ENCODE measurements at regions not wholly inside any gene's neighbourhood (a gene's known extent, or its start where the extent isn't known, plus 50 kb on each side); places are given as distances from the start of the nearest gene placed in this dataset.
A peak's percentile ranks its signal among the peaks of the same experiment; 100 is the strongest.

DNA sequence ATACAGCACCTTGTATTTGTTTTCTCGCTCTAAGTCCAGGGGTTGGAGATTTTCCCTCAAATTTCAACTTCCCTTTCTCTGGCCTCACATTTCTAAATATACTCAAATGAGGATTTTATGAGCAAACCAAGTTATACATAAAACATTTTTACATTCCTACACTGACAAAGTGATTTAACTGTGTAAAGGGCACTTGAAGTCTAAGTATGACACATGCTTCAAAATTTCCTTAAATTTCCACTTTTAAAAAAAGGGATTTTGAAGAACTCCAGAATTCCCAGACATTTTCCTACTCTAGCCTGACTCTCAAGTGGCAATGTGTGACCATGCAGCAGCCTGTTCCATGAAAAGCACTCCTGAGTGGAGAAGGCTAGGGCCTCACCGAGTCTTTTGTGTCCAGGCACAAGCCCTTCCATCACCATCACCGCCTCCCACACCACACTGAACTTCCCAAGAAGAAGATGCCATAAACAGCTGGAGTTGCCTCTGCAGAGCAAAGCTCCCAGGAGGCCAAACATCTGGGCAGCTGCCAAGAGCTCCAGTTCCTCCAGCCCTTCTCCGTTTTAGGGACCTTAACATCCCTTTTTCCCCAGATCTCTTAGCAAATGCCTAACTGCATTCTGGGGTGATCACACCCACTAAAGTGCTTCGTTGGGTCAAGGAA lies 68.9 kb downstream of the NCR2 start:
- no peak for DNase-seq (ENCODE audit: low spot score)
- intact Hi-C loops (cut with DNase I), result no loop called here

DNA sequence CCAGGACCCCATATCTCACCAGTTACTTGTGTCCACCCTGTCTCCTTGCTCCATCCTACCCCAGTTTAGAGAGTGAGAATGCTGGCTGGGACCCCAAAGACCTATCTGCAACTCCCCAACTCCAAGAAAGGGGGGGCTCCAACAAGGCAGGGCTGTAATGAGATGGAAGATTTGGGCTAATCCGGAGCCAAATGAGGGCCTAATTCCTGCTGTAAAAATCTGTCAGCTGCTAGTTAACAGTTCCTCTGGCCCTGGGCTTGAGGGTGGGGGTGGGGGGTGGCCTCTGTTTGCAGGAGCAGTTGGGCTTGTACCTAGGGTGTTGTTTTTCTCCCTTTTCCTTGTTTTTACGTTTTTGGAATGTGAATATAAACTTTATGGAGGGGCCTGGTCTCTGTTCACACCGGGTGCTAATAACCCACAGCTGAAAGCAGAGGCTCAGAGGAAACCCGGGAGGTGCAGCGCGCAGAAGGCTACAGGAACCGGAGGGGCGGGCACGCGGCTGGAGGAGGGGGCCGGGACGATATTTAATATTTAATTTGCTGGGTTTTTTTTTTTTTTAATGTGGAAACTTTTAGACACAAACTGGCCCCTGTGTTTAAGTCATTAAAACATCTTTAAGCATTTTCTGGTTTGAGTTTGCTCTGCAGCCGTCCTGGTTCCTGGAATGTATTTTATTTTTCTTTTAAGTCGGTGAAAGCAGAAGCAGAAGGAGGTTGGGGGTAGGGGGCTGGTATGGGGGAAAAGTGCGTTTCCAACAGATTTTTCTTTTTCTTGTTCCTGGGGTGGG lies 70.7 kb downstream of the NCR2 start:
- intact Hi-C loops (cut with DNase I), result no loop called here
- no peak for DNase-seq (ENCODE audit: low spot score)

DNA sequence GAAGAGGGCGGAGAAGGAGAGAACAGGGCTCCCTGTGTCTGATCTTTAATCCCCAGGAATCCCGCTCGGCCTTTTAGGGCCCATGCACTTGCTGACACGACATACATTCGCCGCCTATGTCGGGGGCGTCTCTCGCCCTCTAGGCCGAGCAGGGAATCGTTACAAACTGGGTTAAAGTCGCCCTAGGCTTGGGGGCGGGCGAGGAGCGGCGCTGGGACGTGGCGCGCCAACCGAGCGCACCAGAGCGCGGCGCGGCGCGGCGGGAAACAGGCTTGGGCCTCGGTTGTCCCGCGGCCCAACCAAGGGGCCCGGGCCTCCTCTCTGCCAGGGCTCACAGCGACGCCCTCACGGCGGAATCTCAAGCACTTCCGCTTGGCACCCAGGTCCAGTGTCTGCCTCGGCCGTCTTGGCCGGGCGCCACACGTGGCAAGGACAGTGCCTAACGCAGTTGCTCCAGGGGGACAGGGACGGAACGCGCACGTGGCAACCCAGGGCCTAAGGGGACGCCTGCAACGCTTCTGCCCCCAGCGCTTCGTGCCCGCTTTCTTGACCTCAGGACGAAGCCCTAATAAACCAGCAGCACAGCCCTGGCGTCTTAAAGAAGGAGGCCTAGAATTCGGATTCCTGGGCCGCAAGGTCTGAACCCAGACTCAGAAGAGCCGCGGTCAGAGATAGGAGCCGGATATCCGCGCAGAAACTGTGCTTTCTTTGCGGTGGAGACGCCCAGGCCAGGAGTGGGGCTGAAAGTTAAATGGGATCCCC lies 71.5 kb downstream of the NCR2 start:
- intact Hi-C loops (cut with DNase I), result no loop called here
- DNase-seq (ENCODE audit: low spot score), result no peak

DNA sequence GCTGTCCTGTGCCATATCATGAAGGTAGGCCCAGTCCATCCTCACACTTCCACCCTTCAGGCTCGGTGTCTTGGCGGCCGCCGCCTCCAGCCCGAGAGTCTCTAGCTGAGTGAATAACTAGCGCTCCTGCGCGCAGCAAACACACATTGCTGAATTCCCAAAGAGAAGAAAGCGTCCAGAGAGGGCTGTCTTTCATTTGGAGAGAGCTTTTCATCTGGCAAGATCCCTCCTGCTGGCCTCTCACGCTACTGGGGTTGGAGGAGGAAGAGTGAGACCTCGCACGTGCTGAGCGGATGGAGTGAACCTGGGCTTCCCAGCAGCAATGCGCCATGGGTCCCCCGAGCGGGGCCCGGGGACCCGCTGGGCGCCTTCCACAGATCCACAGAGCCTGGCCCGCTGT lies 73.2 kb downstream of the NCR2 start:
- intact Hi-C loops (cut with DNase I), result no loop called here
- peak; percentile 22 for DNase-seq (ENCODE audit: low spot score)

DNA sequence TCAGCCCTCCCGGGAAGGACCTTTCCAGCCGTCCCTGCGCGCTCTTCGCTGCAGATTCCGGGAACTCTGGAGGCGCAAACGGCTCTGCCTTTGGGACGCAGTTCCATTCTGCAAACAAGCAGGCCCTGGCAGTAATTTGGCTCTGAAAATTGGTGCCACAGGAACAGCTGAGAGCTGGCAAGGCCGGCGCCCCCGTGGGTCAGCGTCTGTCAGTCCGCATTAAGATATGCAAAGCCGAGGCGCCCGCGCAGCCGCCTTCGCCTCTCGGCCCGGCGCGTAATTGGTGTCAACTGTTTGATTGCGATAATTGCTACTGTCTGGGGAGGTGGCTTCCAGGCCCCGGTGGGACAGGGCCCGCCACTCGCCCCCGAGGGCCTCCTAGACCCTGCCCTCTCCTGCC lies 73.6 kb downstream of the NCR2 start:
- intact Hi-C loops (cut with DNase I), result no loop called here
- no peak for DNase-seq (ENCODE audit: low spot score)

DNA sequence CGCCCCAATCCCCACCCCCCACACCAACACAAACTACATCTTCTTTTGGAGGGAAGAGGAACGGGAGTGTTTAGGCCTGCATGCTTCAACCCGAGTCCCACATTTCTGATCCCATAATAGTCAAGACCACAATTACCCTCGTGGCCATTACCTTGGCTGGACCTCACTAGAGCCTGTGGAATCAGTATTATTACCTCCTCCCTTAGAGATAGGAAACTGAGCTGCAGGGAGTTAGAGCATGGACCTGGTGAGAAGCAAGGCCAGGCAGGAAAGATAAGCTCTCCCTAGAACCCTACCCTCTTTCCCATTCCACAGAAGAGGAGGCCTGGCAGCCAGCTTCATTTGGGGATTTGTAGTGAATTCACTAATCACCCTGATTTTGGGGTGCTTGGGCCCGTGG lies 74.1 kb downstream of the NCR2 start:
- intact Hi-C loops (cut with DNase I), result no loop called here
- DNase-seq (ENCODE audit: low spot score), result no peak

DNA sequence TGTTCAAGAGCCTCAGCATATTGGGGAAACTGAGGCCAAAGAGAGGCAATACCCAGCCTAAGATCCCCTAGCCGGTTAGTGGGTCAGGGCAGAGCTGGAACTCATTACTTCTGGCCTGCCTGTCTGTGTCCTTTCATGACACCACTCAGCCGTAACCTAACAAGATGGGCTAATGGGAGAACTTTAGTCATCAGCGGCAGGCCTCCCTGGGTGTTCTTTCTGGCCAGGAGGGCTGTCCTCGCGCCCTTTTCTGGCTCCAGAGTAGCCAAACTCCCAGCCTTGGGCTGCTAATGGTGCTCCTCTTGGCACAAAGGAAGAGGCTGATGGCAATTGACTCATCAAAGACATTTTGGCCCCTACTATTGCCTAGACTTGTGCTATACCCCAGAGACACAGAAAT lies 76.6 kb downstream of the NCR2 start:
- intact Hi-C loops (cut with DNase I), result no loop called here
- no peak for DNase-seq (ENCODE audit: low spot score)

DNA sequence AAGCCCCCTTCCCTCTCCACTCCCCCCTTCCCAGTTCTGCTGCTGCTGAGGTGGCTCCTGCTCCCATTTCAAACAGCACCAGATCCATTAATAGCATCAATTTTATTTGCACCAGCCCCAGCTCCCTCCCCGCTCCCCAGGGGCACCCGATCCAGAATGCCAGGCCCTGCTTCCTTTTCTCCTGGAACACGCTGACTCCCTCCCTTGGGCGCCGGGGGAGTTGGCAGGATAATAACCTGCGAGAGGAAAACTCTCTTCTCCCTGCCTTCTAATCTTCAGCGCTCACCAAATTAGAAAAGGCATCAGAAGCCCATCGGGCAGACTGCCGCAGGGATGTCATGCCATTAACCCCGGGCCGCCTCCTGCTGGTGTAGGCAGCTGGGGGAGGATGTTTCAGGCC lies 77.8 kb downstream of the NCR2 start:
- intact Hi-C loops (cut with DNase I), result no loop called here
- DNase-seq (ENCODE audit: low spot score), result peak; percentile 75

DNA sequence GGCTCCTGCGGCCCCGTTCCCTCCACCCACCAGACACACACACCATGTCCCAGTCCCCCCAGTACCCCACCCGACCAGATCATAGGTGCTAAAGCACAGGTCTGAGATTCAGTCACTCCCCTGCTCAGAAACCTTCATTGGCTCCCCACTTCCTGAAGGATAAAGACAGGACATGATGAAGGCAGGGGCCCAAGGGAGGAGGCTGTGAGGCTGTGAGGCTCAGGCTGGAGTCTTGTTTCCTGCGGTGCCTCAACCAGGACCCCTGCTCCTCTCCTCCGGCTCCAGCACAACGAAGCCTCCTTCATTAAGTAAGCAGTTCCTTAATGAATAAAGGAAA lies 81.1 kb downstream of the NCR2 start:
- intact Hi-C loops (cut with DNase I), result loop anchor here (5.0 kb wide), 1 partner anchor 44 kb away; no protein-coding TSS in a partner anchor

DNA sequence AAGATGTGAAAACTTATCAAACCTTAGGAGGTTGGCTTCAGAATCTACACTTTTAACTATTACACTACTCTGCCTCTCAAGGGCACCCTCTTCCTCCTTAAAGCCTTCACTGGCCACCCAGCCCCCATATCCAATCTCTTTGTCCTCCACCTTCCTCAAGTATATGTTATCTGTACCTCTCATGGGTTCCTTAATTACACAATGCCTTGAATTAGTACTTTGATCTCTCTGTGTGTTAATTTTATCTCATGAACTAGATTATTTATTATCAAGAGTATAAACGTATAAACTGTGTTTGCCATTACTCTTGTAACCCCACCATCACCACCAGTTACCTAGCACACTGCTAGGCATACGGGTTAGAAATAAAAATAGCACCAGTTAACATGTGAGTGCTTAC lies 83.3 kb downstream of the NCR2 start:
- intact Hi-C loops (cut with DNase I), result loop anchor here (5.0 kb wide), 1 partner anchor 46 kb away; no protein-coding TSS in a partner anchor
- no peak for DNase-seq (ENCODE audit: low spot score)

More for the DNA sequence above, 81.1 kb downstream of the NCR2 start:
- no peak for DNase-seq (ENCODE audit: low spot score)

DNA sequence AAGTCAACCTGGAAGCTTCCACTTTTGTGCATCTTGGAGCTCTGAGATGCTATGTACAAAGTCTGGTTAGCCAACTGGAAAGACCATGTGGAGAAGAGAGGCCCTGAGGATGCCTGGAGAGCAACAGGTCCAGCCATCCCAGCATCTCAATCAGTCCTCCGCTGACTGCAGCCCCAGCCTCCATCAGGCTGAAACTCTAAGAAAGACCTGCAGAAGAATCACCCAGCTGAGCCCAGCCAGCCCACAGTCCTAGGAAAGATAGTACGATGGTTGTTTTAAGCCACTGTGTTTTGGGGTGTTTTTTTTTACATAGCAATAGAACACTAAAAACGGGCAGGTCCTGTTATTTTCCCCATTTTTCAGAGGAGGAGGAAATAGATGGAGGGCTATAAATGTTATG lies 84.0 kb downstream of the NCR2 start:
- intact Hi-C loops (cut with DNase I), result loop anchor here (5.0 kb wide), 1 partner anchor 47 kb away; no protein-coding TSS in a partner anchor
- DNase-seq (ENCODE audit: low spot score), result no peak

DNA sequence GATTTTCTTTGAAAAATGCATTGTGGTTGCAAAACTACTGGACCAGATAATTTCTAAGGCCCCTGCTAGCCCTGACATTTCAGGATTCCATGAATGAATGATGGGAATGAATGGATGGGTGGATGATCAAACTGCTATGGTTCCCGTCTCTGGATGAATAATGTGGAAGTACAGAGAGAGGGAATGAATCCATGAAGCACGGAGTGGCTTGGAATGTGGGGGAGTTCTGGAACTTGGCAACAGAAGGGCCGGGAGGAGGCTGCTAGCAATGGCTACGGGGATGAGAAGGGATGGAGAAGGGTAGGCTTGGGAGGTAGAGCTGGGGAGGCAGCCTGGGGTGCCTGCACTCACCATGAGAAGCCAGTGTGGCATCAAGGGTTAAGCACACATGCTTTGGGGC lies 84.8 kb downstream of the NCR2 start:
- DNase-seq (ENCODE audit: low spot score), result no peak
- intact Hi-C loops (cut with DNase I), result loop anchor here (10.0 kb wide), 1 partner anchor 85 kb away; no protein-coding TSS in a partner anchor

DNA sequence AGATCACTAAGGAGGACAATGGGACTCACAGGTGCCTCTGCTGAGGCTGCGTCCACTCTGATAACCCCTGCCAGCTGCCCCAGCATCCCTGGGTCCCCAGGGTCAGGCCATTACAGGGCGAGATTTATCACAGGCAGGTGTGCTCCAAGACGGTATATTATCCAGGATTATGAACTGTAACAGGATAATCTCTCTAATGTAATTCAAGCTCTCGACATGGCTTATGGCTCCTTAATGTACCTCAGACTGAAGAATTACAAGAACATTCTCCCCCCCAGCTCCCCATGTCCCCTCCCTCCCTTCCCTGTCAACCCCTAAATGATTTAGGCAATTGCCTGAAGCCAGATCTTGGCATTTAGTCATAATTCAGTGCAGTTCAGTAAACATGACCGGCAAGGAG lies 86.8 kb downstream of the NCR2 start:
- no peak for DNase-seq (ENCODE audit: low spot score)
- intact Hi-C loops (cut with DNase I), result loop anchor here (10.0 kb wide), 1 partner anchor 83 kb away; no protein-coding TSS in a partner anchor

DNA sequence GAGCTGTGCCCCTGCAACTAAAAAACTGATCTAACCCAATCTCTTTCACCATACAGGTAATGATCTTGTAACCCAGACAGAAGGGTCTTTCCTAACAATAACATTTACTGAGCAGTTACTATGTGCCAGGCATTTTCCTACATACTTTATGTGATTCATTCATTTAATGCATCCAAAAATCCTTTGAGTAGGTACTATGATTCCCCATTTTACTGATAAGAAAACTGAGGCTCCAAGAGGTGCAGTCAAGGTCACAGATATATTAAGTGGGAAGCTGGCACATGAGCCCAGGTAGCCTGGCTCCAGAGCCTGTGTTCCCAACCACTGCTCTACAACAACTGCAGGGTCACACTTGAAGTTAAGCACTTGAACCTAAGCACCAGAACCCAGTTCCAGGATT lies 87.6 kb downstream of the NCR2 start:
- no peak for DNase-seq (ENCODE audit: low spot score)
- intact Hi-C loops (cut with DNase I), result loop anchor here (10.0 kb wide), 1 partner anchor 82 kb away; no protein-coding TSS in a partner anchor

DNA sequence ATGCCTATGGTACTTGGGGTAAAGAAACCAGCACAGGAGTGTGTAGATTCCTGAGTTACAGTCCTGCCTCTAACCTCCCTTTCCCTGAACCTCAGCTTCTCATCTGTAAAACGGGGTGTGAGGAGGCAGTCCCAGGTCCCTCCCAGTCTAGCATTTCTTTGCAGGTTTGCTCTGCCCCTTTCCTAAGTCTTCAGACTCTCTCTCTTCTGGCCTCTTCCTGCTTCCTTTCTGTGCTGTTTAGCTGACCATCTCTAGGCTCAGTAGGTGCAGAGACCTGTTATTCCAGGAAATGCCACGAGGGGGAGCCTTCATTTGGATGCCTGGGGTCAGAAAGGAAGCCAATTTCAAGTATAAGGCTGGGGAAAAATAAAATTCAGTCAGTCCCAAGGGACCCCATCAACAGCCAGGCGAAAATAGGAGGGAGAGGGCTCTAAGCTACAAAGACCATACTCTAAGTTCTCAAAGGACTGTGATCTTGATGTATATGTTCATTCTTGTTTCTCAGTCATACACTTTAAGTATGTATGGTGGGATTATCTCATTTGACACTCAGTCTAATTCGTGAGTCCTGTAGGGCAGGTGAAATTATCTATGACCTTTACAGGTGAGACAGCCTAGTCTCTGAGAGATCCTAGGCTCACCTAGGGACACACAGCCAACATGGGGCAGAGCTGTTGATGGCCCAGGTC lies 89.1 kb downstream of the NCR2 start:
- intact Hi-C loops (cut with DNase I), result loop anchor here (5.0 to 10.0 kb wide), 2 partner anchors 47 to 80 kb away; no protein-coding TSS in a partner anchor
- peak; percentile 87 for DNase-seq (ENCODE audit: low spot score)

DNA sequence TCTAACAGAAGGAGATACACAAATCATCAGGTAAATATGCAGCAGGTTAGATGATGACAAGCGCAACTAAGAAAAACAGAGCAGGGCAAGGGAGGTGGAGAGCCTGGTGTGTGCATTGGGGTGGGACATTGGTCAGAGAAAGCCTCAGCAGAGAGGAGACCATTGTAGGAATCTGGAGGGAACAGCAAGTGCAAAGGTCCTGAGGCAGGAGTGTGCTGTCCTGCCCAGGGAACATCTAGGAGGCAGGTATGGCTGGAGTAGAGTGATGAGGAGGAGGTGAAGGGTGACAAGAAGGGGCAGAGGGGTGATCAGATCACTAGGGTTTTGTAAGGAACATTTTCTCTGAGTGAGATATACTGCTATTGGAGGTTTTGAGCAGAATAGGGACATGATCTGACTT lies 90.1 kb downstream of the NCR2 start:
- no peak for DNase-seq (ENCODE audit: low spot score)
- intact Hi-C loops (cut with DNase I), result loop anchor here (5.0 to 10.0 kb wide), 2 partner anchors 48 to 79 kb away; no protein-coding TSS in a partner anchor

DNA sequence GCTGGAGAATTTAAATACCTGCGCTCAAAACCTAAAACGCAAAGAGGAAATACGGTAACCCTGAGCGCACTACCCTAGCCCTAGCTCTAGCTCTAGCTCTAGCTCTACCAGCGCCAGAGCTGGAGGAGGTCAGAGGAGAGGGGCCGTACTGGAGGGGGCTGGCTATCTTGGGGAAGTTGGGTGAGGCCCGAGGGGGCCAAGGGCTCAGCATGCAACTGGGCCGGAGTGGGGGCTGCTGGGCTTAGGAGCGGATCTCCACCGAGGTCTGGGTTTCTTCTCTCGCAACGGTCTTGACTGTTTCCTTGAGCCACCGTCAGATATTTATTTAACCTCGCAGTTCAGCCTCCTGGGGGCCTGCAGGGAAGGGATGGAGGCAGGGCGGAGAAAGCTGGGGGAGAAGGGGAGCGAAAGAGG lies 91.0 kb downstream of the NCR2 start:
- DNase-seq (ENCODE audit: low spot score), result no peak
- intact Hi-C loops (cut with DNase I), result loop anchor here (2.0 to 10.0 kb wide), 4 partner anchors 24 to 164 kb away; no protein-coding TSS in a partner anchor

DNA sequence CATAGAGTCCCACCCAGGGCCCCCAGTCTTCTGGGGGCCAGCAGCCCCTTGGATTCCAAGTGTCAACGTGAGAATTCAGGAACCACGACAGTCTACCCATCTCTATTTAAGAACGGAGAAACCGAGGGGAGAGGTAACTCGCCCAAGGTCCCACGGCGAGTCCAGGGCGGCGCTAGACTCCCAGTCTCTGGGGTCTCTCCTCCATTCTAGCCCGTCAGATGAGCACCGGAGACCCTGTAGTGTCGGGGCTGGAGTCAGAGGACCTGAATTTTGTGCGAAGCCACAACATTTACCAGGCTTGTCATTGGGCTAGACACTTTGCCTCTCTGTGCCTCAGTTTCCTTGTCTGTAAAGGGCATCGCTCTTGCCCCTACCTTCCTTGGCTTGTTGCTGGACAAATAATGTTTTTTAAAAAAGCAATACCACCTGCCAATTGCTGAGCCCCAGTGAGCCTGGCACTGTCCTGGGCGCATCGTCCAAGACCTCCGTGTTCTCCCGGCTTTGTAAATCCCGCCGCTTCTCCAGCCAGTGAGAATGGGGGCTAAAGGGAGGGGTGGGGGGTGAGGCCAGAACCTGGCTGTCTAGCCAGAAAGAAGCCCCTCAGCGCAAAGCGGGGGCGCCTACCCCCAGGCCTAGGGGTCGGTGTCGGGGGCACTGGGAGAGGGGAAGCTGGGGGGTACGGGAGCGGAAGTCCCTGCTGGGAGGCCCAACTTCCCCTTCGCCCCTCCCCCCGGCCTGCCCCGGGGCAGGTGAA lies 91.7 kb downstream of the NCR2 start:
- intact Hi-C loops (cut with DNase I), result loop anchor here (2.0 to 10.0 kb wide), 4 partner anchors 24 to 164 kb away; no protein-coding TSS in a partner anchor
- no peak for DNase-seq (ENCODE audit: low spot score)
